SJCRH30 (cell line): ENCODE measurements at regions not wholly inside any gene's neighbourhood (a gene's known extent, or its start where the extent isn't known, plus 50 kb on each side); places are given as distances from the start of the nearest gene placed in this dataset.
A peak's percentile ranks its signal among the peaks of the same experiment; 100 is the strongest.

Experiments
- DNase-seq, 2 experiments: peaks; one replicate each; pipeline ENCODE4 v3.0.0-alpha.2; 2015 to 2020
- H3K27ac ChIP-seq: fragments of 250-450 bp; sonication (Bioruptor Pico); 2 replicates; pipeline ENCODE4 v1.5.1; 2020; ENCODE audit warnings: mild to moderate bottlenecking, moderate library complexity
- H3K27me3 ChIP-seq: fragments of 250-450 bp; sonication (Bioruptor Pico); 2 replicates; pipeline ENCODE4 v1.5.1; 2020; ENCODE audit warnings: mild to moderate bottlenecking, moderate library complexity
- H3K36me3 ChIP-seq: fragments of 250-450 bp; sonication (Bioruptor Pico); 2 replicates; pipeline ENCODE4 v1.5.1; 2020; ENCODE audit warnings: mild to moderate bottlenecking, moderate library complexity
- H3K4me1 ChIP-seq: fragments of 250-450 bp; sonication (Bioruptor Pico); 2 replicates; pipeline ENCODE4 v1.5.1; 2020; ENCODE audit warnings: mild to moderate bottlenecking, moderate library complexity
- H3K4me3 ChIP-seq: fragments of 250-450 bp; sonication (Bioruptor Pico); 2 replicates; pipeline ENCODE4 v1.5.1; 2020; ENCODE audit warnings: mild to moderate bottlenecking, moderate library complexity
- H3K9me3 ChIP-seq: fragments of 250-450 bp; sonication (Bioruptor Pico); replicated peaks from 2 replicates; pipeline ENCODE4 v1.5.1; 2020; ENCODE audit warnings: mild to moderate bottlenecking, moderate library complexity

DNA sequence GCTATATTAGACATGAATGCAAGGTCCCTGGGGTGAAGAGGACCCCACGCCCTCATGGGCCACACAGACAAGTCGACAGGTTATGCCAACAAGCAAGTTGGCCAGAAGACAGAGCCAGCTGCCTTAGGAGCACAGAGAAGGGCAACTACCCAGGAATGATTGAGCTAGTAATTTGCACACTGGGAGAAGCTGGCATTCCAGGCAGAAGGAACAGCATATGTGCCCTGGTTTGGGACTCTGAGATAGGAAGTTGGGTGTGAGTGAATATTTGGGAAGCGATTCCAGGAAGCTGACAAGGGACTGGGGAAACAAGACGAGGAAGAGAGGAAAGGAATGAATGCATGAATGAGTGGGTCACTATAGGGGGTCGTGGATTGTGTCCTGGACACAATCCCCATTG is 203.7 kb upstream of the CDH5 start:
- Histone ChIP-seq H3K27ac (no peak overlapping the region), H3K4me3 (no peak overlapping the region), H3K9me3 (peaks cover 5% of the 10 kb centered on the region; the same call in 1 of the 2 replicates), H3K4me1 (peaks cover 7% of the 10 kb centered on the region), H3K27me3 (no peaks in the 10 kb centered on the region), H3K36me3 (no peaks in the 10 kb centered on the region)
- DNase-seq: no peak

GRCh38 chr16:66161942-66162341 is 204.5 kb upstream of the CDH5 start:
- no peak overlapping the region for H3K27ac ChIP-seq
- no peaks in the 10 kb centered on the region for H3K36me3 ChIP-seq
- H3K27me3 ChIP-seq: no peaks in the 10 kb centered on the region
- peak; percentile 40 to 52 for DNase-seq
- no peak overlapping the region for H3K4me3 ChIP-seq
- peaks cover 2% of the 10 kb centered on the region; the same call in 1 of the 2 replicates for H3K9me3 ChIP-seq
- H3K4me1 ChIP-seq: peaks cover 7% of the 10 kb centered on the region

GRCh38 chr16:66161269-66161668 is 205.2 kb upstream of the CDH5 start:
- H3K4me1 ChIP-seq: peaks cover 7% of the 10 kb centered on the region
- H3K27me3 ChIP-seq: no peaks in the 10 kb centered on the region
- H3K4me3 ChIP-seq: no peak overlapping the region
- DNase-seq: peak in 1 of 2 experiments; percentile 60
- no peaks in the 10 kb centered on the region for H3K9me3 ChIP-seq
- H3K36me3 ChIP-seq: no peaks in the 10 kb centered on the region
- no peak overlapping the region for H3K27ac ChIP-seq

DNA sequence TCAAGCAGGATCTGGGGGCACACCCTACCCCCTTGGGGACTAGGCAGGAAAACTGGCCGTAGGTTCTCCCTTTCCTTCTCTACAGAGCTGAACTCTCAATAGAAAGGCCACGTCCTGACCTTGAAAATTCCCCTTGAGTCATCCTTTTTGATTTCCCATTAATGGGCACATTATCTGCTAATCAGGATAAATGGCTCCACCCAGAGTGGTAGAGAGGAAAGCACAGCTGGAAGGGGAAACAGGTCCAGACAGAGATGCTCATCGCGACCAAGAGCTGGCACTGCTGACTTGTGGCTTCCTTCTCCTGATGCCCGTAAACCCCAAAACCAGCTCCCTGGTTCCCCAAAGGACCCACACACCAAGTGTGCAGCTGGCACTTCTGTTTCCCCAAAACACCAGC is 206.5 kb upstream of the CDH5 start:
- no peak for DNase-seq
- Histone ChIP-seq H3K4me3 (no peak overlapping the region), H3K27me3 (no peaks in the 10 kb centered on the region), H3K27ac (no peak overlapping the region), H3K9me3 (no peaks in the 10 kb centered on the region), H3K4me1 (peaks cover 16% of the 10 kb centered on the region), H3K36me3 (no peaks in the 10 kb centered on the region)

GRCh38 chr16:66156538-66156937 is 210.0 kb upstream of the CDH5 start:
- H3K27me3 ChIP-seq: no peaks in the 10 kb centered on the region
- no peaks in the 10 kb centered on the region for H3K9me3 ChIP-seq
- H3K36me3 ChIP-seq: no peaks in the 10 kb centered on the region
- H3K4me3 ChIP-seq: no peak overlapping the region
- no peak for DNase-seq
- H3K4me1 ChIP-seq: peaks cover 47% of the 10 kb centered on the region
- H3K27ac ChIP-seq: no peak overlapping the region

GRCh38 chr16:66155933-66156332 is 210.6 kb upstream of the CDH5 start:
- Histone ChIP-seq H3K4me3 (no peak overlapping the region), H3K36me3 (no peaks in the 10 kb centered on the region), H3K27ac (no peak overlapping the region), H3K27me3 (no peaks in the 10 kb centered on the region), H3K4me1 (peaks cover 47% of the 10 kb centered on the region), H3K9me3 (no peaks in the 10 kb centered on the region)
- no peak for DNase-seq

- H3K27me3 ChIP-seq: no peaks in the 10 kb centered on the region
- no peaks in the 10 kb centered on the region for H3K36me3 ChIP-seq
- H3K27ac ChIP-seq: peak overlapping the region; percentile 69
- H3K4me3 ChIP-seq: no peak overlapping the region
- H3K9me3 ChIP-seq: no peaks in the 10 kb centered on the region
- peaks cover 52% of the 10 kb centered on the region for H3K4me1 ChIP-seq
- peak; percentile 93 to 96 for DNase-seq
These were observed 211.7 kb upstream of the CDH5 start for GRCh38 chr16:66154801-66155200.

- DNase-seq: peak; percentile 60 to 87
- Histone ChIP-seq H3K9me3 (no peaks in the 10 kb centered on the region), H3K4me3 (no peak overlapping the region), H3K4me1 (peaks cover 56% of the 10 kb centered on the region), H3K27ac (peak overlapping the region; percentile 69), H3K36me3 (no peaks in the 10 kb centered on the region), H3K27me3 (no peaks in the 10 kb centered on the region)
These were observed 213.6 kb upstream of the CDH5 start for GRCh38 chr16:66152823-66153393.

DNA sequence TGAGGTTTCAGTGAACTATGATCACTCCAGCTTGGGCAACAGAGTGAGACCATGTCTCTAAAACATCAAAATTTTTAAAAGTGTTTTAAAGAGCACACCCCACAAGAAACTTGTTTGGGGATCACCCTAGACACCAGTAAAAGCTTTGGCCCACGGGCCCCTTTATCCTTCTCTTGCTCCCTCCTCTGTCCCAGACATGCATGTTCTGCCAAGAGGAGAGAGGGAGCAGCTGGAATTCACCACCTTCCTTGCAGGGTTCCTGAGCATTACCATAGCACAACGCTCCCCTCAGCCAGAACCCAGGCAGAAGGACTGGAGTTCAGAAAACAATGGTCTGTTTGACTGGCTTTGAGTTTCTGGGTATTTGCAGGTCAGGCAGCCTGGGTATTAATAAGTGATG is 214.3 kb upstream of the CDH5 start:
- Histone ChIP-seq H3K9me3 (no peaks in the 10 kb centered on the region), H3K36me3 (no peaks in the 10 kb centered on the region), H3K4me3 (no peak overlapping the region), H3K27ac (peak overlapping the region; percentile 69), H3K27me3 (no peaks in the 10 kb centered on the region), H3K4me1 (peaks cover 56% of the 10 kb centered on the region)
- no peak for DNase-seq

DNA sequence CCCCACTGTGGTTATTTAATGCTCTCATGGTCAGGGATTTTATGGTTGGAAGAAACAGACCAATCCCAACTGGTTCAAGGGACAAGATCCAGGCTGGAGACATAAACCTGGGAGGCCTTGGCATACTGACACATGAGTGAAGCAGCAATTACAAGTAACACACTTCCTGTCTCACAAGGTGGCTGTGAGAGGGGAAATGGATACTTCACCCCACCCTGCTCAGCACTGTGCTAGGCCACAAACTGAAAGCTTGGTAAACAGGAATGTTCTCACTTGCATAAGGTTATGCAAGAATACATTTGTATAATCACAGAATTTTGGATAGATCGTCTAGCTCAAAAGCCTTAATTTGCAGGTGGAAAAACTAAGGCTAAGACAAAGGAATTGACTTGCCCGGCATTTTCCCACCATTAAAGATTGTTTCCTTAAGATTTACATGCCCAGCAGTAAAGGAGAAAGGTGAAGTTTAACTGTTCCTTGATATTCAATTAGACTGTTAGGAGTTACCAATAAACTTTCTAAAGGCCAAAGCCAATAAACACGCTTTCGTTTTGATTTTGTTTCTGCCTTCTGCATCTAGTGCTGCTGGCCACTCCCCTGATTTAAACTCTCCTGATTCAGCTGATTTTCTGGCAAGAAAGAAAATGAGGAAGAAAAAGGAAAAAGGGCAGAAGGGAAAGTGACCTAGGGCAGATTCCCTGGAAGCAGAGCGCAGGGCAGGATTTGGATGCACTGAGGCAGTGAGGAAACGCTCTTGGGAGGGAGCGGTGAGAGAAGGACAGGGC is 215.6 kb upstream of the CDH5 start:
- Histone ChIP-seq H3K27me3 (no peaks in the 10 kb centered on the region), H3K4me3 (no peak overlapping the region), H3K9me3 (no peaks in the 10 kb centered on the region), H3K4me1 (peaks cover 62% of the 10 kb centered on the region), H3K36me3 (no peaks in the 10 kb centered on the region), H3K27ac (no peak overlapping the region)
- DNase-seq: no peak

DNA sequence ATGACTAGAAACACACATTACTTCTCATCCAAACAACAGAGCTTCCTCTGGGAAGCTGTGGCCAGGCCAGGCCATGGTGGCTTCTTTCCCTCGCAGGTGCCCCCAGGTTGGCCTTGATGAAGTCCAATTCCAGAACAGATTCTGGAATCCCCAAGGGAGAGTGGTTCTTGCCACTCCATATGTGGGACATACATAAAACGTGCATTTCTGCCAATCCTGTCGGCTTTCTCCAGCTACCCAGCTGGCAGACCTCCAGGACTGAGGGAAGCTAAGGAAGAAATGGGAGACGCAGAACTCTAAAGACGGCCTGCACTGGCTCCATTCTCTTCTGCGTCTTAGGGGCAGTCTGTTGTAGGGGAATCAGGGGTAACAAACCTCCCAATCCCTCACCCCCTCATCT is 219.2 kb upstream of the CDH5 start:
- Histone ChIP-seq H3K4me1 (peaks cover 27% of the 10 kb centered on the region), H3K27ac (no peak overlapping the region), H3K9me3 (no peaks in the 10 kb centered on the region), H3K27me3 (no peaks in the 10 kb centered on the region), H3K36me3 (no peaks in the 10 kb centered on the region), H3K4me3 (no peak overlapping the region)
- DNase-seq: no peak

DNA sequence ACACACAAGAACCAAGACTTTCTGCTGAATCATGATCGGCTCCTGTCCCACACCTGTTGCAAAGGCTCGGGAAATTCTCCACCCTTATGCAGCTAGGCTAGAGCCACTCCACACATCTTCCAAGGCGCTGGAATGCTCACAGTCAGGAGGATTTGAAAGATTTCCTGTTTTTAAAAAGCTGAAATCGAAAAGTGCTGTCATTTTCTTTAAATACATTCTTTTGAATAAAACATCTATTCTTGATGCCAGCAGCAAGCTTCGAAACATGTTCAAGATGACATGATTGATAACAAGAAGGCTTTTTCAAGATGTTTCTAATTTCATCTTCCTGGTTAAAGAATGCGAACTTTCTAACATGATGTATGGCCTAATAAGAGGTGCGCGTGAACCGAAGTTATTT is 219.7 kb upstream of the CDH5 start:
- no peaks in the 10 kb centered on the region for H3K27me3 ChIP-seq
- H3K36me3 ChIP-seq: no peaks in the 10 kb centered on the region
- DNase-seq: peak in 1 of 2 experiments; percentile 53
- peaks cover 22% of the 10 kb centered on the region for H3K4me1 ChIP-seq
- H3K27ac ChIP-seq: no peak overlapping the region
- no peak overlapping the region for H3K4me3 ChIP-seq
- no peaks in the 10 kb centered on the region for H3K9me3 ChIP-seq

DNA sequence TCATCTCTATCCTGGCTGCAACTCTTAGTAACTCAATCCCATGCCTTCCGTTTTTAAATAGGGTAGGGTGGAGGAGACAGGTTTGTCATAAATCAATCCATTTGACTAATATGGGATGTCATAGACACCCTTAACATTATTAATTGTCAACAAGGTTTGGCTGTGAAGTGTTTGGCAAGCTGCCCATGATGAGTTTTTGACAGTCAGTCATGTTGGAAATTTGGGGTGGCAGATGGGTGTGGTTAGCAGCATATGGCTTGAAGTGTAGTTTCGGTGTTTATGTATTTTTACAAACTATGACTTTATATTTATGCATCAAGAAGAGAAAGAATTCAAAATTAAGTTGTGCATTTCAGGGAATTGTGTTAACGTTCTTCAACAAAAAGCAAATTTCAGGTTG is 221.8 kb upstream of the CDH5 start:
- Histone ChIP-seq H3K9me3 (no peaks in the 10 kb centered on the region), H3K4me3 (no peak overlapping the region), H3K4me1 (peaks cover 22% of the 10 kb centered on the region), H3K27me3 (no peaks in the 10 kb centered on the region), H3K27ac (no peak overlapping the region), H3K36me3 (no peaks in the 10 kb centered on the region)
- no peak for DNase-seq

DNA sequence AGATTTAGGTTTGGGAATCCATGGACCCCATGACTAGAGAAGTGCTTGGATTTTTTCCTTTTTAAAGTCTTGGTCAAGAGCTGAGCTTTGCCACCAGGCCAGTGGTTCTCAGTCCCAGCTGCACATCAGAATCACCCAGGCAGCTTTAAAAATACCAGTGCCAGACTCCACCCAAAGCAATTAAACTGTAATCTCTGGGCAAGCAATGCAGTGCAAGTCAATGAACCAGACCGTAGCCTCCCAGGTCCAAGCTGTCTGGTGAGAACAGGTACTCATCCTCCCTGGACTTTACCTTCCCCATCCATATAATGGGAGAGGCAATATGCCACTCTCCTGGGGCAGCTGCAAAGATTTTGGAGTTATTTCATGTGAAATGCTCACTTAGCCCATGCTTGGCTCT is 223.1 kb upstream of the CDH5 start:
- H3K36me3 ChIP-seq: no peaks in the 10 kb centered on the region
- no peak overlapping the region for H3K4me3 ChIP-seq
- no peak overlapping the region for H3K27ac ChIP-seq
- no peaks in the 10 kb centered on the region for H3K27me3 ChIP-seq
- H3K9me3 ChIP-seq: no peaks in the 10 kb centered on the region
- H3K4me1 ChIP-seq: peaks cover 24% of the 10 kb centered on the region
- no peak for DNase-seq

GRCh38 chr16:66141885-66142284 is 224.6 kb upstream of the CDH5 start:
- DNase-seq: no peak
- Histone ChIP-seq H3K27me3 (no peaks in the 10 kb centered on the region), H3K4me3 (no peak overlapping the region), H3K36me3 (no peaks in the 10 kb centered on the region), H3K9me3 (no peaks in the 10 kb centered on the region), H3K27ac (no peak overlapping the region), H3K4me1 (peaks cover 33% of the 10 kb centered on the region)

DNA sequence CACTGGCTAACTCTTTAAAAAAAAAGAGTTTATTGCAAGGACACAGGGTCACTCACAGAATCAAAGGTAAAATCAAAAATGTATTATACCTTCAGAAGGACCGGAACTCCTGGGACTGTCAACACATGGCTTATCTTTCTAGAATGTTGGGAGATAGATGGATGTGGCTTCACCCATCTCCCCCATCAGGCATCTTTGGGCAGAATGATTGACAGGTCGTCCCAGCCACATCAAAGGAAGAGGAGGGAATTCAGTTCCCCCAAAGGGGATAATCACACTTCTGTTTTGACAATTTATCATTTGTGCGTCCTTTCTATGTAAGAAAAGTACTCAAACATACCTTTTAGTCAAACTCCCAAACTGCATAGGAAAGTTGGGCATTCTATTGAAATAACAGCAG is 228.6 kb upstream of the CDH5 start:
- DNase-seq: no peak
- Histone ChIP-seq H3K36me3 (no peaks in the 10 kb centered on the region), H3K4me1 (peaks cover 46% of the 10 kb centered on the region), H3K9me3 (no peaks in the 10 kb centered on the region), H3K4me3 (no peak overlapping the region), H3K27ac (no peak overlapping the region), H3K27me3 (no peaks in the 10 kb centered on the region)
